HepG2 (cell line): ENCODE measurements at regions not wholly inside any gene's neighbourhood (a gene's known extent, or its start where the extent isn't known, plus 50 kb on each side); places are given as distances from the start of the nearest gene placed in this dataset.

Experiments
- ATAC-seq: fragments of 200-7000 bp; cut with Tn5 transposase; 3 replicates; pipeline ENCODE4 v1.9.1; 2020; ENCODE audit warnings: mild to moderate bottlenecking, moderate library complexity
- BruUV-seq: library from RNA; stranded (reverse); fragments of 400-500 nt; replicated peaks from 2 replicates; lab custom pipeline; 2021; lab: Mats Ljungman, UMichigan
- CTCF ChIA-PET: fragments of 300-600 bp; formaldehyde crosslinking; extraction: SDS; loops from one replicate; lab custom pipeline; 2021; ENCODE audit warnings: low total read pairs, inconsistent platforms, low intra/inter-chr PET ratio; lab: Yijun Ruan, JAX
- POLR2A ChIA-PET: fragments of 350-600 bp; sonication (Branson Sonifier 250); formaldehyde crosslinking; loops from one replicate; lab custom pipeline; 2020; ENCODE audit warnings: antibody characterized with exemption, inconsistent platforms; lab: Yijun Ruan, JAX
- DNase-seq: peaks from one replicate; pipeline ENCODE4 v3.0.0-alpha.2; 2015; ENCODE audit warnings: low spot score
- FAIRE-seq: peaks from 3 replicates; lab custom pipeline; 2011; peaks lifted over from hg19 to GRCh38; lab: Jason Lieb, UNC
- H2AFZ ChIP-seq: one replicate; pipeline ENCODE4 v1.6.1; 2011; ENCODE audit warnings: low read length, inconsistent platforms
- H3K27ac ChIP-seq: fragments of 300-600 bp; 3 replicates; pipeline ENCODE4 v1.8.0; 2011; ENCODE audit warnings: mixed run types, mild to moderate bottlenecking, mixed read lengths, low read length, inconsistent platforms; ENCODE audit not compliant: insufficient read depth; ENCODE audit errors: extremely low read length
- H3K27me3 ChIP-seq, 2 experiments: fragments of 200-600 bp in 1 of 2; 2 replicates in 1 of 2; 3 replicates in 1 of 2; pipeline versions ENCODE4 v1.6.0 to v1.8.0; 2011; ENCODE audit warnings: low read length in 2 of 2, mild to moderate bottlenecking in 2 of 2, moderate library complexity in 2 of 2, inconsistent platforms in 1 of 2; ENCODE audit not compliant: insufficient read depth in 2 of 2, control insufficient read depth in 1 of 2
- H3K36me3 ChIP-seq, 2 experiments: fragments of 200-600 bp in 1 of 2; replicated peaks in 1 of 2; 2 replicates in 1 of 2; 3 replicates in 1 of 2; pipeline versions ENCODE4 v1.5.1 to v1.8.0; 2011; ENCODE audit warnings: low read length in 2 of 2, inconsistent platforms in 1 of 2; ENCODE audit not compliant: insufficient read depth in 2 of 2, control insufficient read depth in 1 of 2
- H3K4me1 ChIP-seq: 2 replicates; pipeline ENCODE4 v1.5.1; 2012; ENCODE audit warnings: low read length, inconsistent platforms; ENCODE audit not compliant: insufficient read depth
- H3K4me2 ChIP-seq: 2 replicates; pipeline ENCODE4 v1.6.0; 2011; ENCODE audit warnings: low read depth, low read length, inconsistent platforms
- H3K4me3 ChIP-seq, 3 experiments: fragments of 200-600 bp in 1 of 3; sonication (generic), shearing (Covaris generic) in 1 of 3; replicated peaks in 1 of 3; 2 replicates each; pipeline ENCODE4 v1.5.1; 2011 to 2016; ENCODE audit warnings: low read length in 3 of 3, inconsistent platforms in 2 of 3, low read depth in 2 of 3, mild to moderate bottlenecking in 2 of 3, control low read depth in 1 of 3, mixed read lengths in 1 of 3; ENCODE audit not compliant: insufficient read depth in 1 of 3
- H3K79me2 ChIP-seq: one replicate; pipeline ENCODE4 v1.6.1; 2011; ENCODE audit warnings: low read length, inconsistent platforms; ENCODE audit not compliant: insufficient read depth
- H3K9ac ChIP-seq: 2 replicates; pipeline ENCODE4 v1.6.0; 2011; ENCODE audit warnings: mild to moderate bottlenecking, low read depth, low read length, inconsistent platforms; ENCODE audit not compliant: insufficient read depth
- H3K9me3 ChIP-seq: 2 replicates; pipeline ENCODE4 v1.5.1; 2012; ENCODE audit warnings: mild to moderate bottlenecking, low read length
- H4K20me1 ChIP-seq: 2 replicates; pipeline ENCODE4 v1.6.0; 2011; ENCODE audit warnings: inconsistent platforms, mild to moderate bottlenecking, low read length, moderate library complexity; ENCODE audit not compliant: insufficient read depth
- RARG ChIP-seq: sonication (generic); formaldehyde crosslinking; IDR thresholded peaks from 2 replicates; pipeline ENCODE4 v1.4.0; 2020; ENCODE audit warnings: low read depth, mild to moderate bottlenecking, missing genetic modification reagents
- RBM22 ChIP-seq: fragments of 200-400 bp; formaldehyde crosslinking; optimal IDR thresholded peaks from 2 replicates; pipeline ENCODE3; 2017; ENCODE audit warnings: mild to moderate bottlenecking, low read length, moderate library complexity
- SKI ChIP-seq: fragments of 450-650 bp; IDR thresholded peaks from one replicate; pipeline ENCODE4 v1.6.1; 2018; ENCODE audit warnings: mild to moderate bottlenecking; ENCODE audit not compliant: partially characterized antibody
- TCF7 ChIP-seq: sonication (generic); IDR thresholded peaks from 2 replicates; pipeline ENCODE4 v1.6.1; 2016; ENCODE audit warnings: antibody characterized with exemption, low read depth
- ZNF326 ChIP-seq: sonication (generic); formaldehyde crosslinking; IDR thresholded peaks from 2 replicates; pipeline ENCODE4 v1.4.0; 2020; ENCODE audit warnings: missing genetic modification reagents, borderline replicate concordance
- ZNF33B ChIP-seq: sonication (generic); formaldehyde crosslinking; IDR thresholded peaks from 2 replicates; pipeline ENCODE4 v1.5.1; 2020; ENCODE audit warnings: mild to moderate bottlenecking, missing genetic modification reagents
- ZNF781 ChIP-seq: sonication (generic); formaldehyde crosslinking; IDR thresholded peaks from 2 replicates; pipeline ENCODE4 v1.5.1; 2020; ENCODE audit warnings: borderline replicate concordance, mild to moderate bottlenecking, missing genetic modification reagents; ENCODE audit errors: not compliant biosample characterization
- WGBS: methylation state at CpG from one replicate; pipeline ENCODE4 v1.1.6; 2017; ENCODE audit warnings: low lambda C conversion rate; 5-methylcytosine and 5-hydroxymethylcytosine counted together
- in situ Hi-C: cut with HindIII; loops from 2 replicates; pipeline ENCODE4 v1.10.0; 2017; ENCODE audit warnings: low pct_unique_long_range_greater_than_20kb; ENCODE audit not compliant: extremely low pct_ligation_motif_present
- intact Hi-C: fragments of 100-400 bp; cut with micrococcal nuclease; formaldehyde crosslinking; loops from one replicate; pipeline ENCODE4 v1.10.0; 2022; ENCODE audit not compliant: unreplicated experiment
- TF ChIP-seq, protein P1 (sequence below): sonication (generic); formaldehyde crosslinking; IDR thresholded peaks from 2 replicates; pipeline ENCODE4 v1.8.1; 2023; ENCODE audit warnings: mild to moderate bottlenecking, missing genetic modification reagents
- TF ChIP-seq, protein P2 (sequence below): sonication (generic); formaldehyde crosslinking; IDR thresholded peaks from 2 replicates; pipeline ENCODE4 v1.5.1; 2020; ENCODE audit warnings: missing genetic modification reagents, mild to moderate bottlenecking, borderline replicate concordance

DNA sequence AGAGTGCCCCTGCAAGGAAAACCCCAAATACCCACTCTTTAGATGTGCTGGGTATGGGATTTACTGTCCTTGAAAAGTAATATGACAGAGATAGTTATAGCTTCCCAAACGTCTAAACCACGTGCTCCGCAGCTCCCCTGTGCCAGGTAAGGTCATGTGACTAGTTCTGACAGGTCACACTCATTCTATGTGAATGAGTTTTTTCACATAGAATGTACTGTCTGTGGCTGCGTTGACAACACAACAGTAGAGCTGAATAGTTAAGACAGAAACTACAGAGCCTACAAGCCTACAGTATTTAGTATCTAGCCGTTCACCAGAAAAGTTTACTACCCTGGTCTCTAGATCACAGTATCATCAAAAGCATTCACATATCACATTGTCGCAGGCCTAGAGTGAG, 236.2 kb downstream of the ETS1 start:
- DNase-seq (no peak), ATAC-seq (no peak), FAIRE-seq (no peak)
- H3K4me1 ChIP-seq: no peaks in the 10 kb centered on the region
- in situ Hi-C loops (no loop called here), intact Hi-C loops (no loop called here)
- H3K79me2 ChIP-seq: no peaks in the 10 kb centered on the region
- no peaks in the 10 kb centered on the region for H3K27me3 ChIP-seq
- BruUV-seq: no TSS peak
- ChIA-PET POLR2A (no interaction called here), CTCF (no interaction called here)
- no peaks in the 10 kb centered on the region for H3K36me3 ChIP-seq
- no peak overlapping the region for H3K27ac ChIP-seq
- no peak overlapping the region for H2AFZ ChIP-seq
- 2% methylated on average over 6 of the region's 6 CpGs for WGBS
- H3K4me3 ChIP-seq: no peak overlapping the region
- no peaks in the 10 kb centered on the region for H3K9me3 ChIP-seq
- no peak overlapping the region for H3K9ac ChIP-seq
- H4K20me1 ChIP-seq: no peaks in the 10 kb centered on the region
- no peak for TF ChIP-seq TCF7
- TF ChIP-seq, protein P1, sequence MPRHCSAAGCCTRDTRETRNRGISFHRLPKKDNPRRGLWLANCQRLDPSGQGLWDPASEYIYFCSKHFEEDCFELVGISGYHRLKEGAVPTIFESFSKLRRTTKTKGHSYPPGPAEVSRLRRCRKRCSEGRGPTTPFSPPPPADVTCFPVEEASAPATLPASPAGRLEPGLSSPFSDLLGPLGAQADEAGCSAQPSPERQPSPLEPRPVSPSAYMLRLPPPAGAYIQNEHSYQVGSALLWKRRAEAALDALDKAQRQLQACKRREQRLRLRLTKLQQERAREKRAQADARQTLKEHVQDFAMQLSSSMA (CRISPR knock-in tag): no peak
- TF ChIP-seq ZNF781 (CRISPR knock-in tag): no peak
- TF ChIP-seq ZNF326 (CRISPR knock-in tag): no peak
- TF ChIP-seq ZNF33B (CRISPR knock-in tag): no peak
- TF ChIP-seq RARG: no peak
- no peak for TF ChIP-seq SKI
- TF ChIP-seq, protein P2, sequence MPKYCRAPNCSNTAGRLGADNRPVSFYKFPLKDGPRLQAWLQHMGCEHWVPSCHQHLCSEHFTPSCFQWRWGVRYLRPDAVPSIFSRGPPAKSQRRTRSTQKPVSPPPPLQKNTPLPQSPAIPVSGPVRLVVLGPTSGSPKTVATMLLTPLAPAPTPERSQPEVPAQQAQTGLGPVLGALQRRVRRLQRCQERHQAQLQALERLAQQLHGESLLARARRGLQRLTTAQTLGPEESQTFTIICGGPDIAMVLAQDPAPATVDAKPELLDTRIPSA (CRISPR knock-in tag): no peak
- TF ChIP-seq RBM22: no peak
- no peak overlapping the region for H3K4me2 ChIP-seq
